NCI-H1417 (cell line): ENCODE measurements at regions not wholly inside any gene's neighbourhood (a gene's known extent, or its start where the extent isn't known, plus 50 kb on each side); places are given as distances from the start of the nearest gene placed in this dataset.
A peak's percentile ranks its signal among the peaks of the same experiment; 100 is the strongest.
"Not testable (repeated sequence)": the region's sequence is repeated elsewhere in the genome, so short reads cannot be mapped to it uniquely, and the experiment has no call there.

Experiments
- DNase-seq, 3 experiments: peaks; one replicate each; lab custom pipeline; 2025; lab: John Stamatoyannopoulos, UW

DNA sequence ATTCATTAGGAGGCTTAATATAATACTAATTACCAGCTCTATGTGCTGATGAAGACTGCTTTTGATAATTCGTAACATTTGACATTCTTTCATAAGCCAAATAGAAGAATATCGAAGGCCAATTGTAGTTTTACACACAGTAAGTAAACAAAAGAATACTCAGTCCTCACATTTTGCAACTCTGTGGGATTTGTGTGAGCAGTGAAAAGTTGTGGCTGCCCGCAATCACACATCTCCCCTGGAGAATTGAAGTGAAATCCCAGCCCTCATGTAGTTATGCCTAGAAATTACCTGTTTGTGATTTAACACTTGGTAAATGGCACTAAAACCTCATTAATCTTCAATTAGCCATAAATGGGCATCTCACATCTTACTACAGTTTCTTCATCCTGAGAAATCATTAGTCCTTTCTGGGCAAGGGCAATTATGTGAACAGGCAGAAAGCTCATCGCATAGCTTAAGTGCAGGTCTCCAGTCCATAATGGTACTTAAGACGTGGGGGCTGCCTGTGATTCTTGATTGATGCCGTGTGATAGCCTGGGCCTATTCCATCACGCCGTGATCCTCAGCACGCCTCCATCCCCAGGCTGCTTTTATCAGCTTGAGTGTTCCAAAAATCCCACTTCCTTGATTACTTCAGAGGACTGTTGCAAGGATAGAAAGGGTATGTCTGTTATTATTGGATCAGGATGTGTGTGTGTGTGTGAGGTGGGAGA lies 97.9 kb upstream of the METTL14 start:
- DNase-seq: peak in 2 of 3 experiments; percentile 40 to 71

DNA sequence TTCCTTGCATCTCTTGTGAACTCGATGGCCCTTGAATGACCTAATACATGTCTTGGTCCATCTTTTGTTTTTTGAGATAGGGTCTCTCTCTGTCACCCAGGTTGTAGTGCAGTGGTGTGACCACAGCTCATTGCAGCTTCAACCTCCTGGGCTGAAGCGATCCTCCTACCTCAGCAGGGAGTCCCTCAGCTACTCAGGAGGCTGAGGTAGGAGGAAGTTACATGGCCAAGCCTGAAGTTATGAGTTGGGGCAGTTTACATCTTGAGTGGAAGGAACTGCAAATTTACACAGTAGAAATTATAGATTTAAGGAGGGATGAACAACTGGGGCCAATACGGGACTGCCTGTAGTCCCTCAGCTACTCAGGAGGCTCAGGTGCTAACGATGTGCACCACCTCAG lies 97.2 kb upstream of the METTL14 start:
- no peak for DNase-seq

GRCh38 chr4:118589471-118590055 lies 95.6 kb upstream of the METTL14 start:
- no peak for DNase-seq

GRCh38 chr4:118591339-118592046 lies 93.7 kb upstream of the METTL14 start:
- peak; percentile 71 to 96 (median 94) for DNase-seq

DNA sequence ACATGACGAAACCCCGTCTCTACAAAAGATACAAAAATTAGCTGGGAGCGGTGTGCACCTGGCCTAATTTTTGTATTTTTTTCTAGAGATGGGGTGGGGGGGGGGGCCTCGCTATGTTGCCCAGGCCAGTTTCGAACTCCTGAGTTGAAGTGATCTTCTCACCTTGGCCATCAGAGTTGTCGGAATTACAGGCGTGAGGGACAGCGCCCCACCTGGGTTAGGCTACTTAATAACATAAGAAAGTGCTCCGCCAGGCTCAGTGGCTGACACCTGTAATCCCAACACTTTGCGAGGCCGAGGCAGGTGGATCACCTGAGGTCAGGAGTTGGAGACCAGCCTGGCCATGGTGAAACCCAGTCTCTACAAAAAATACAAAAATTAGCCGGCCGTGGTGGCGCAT lies 92.9 kb upstream of the METTL14 start:
- not testable (repeated sequence) for DNase-seq

GRCh38 chr4:118595883-118596282 lies 89.3 kb upstream of the METTL14 start:
- DNase-seq: not testable (repeated sequence)

DNA sequence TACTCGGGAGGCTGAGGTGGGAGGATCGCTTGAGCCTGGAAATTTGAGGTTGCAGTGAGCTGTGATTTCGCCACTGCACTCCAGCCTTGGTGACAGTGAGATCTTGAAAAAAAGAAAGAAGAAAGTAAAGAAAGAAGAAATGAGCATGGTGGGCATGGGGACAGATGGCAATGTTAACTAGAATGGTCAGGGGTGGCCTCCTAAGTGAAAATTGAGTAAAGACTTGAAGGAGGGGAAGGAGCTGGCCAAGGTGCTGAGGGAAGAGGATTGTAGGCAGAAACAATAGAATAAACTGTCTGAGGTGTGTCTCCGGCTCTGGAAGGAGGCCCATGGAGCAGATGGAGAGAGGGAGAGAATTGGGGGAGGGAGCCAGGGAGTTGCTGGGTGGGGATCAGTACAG lies 60.1 kb upstream of the METTL14 start:
- DNase-seq: not testable (repeated sequence)

- not testable (repeated sequence) for DNase-seq
These were observed 55.5 kb upstream of the METTL14 start for GRCh38 chr4:118629697-118630096.

DNA sequence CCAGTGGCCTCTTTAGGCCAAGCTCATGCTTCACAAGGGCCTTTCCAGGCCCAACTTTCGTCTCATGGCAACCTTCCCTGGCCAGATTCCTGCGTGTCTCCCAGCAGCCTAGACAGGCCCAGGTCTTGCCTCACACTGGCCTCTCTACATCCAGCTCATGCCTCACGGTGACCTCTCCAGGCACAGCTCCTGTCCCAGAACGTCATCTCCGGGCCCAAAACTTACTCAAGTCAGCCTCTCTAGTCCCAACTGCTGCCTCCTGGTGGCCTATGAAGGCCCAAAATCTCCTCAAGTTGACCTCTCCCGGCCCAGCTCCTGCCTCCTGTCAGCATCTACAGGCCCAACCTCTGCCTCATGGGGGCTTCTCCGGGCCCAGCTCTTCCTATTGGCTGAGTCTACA lies 54.3 kb upstream of the METTL14 start:
- not testable (repeated sequence) for DNase-seq

DNA sequence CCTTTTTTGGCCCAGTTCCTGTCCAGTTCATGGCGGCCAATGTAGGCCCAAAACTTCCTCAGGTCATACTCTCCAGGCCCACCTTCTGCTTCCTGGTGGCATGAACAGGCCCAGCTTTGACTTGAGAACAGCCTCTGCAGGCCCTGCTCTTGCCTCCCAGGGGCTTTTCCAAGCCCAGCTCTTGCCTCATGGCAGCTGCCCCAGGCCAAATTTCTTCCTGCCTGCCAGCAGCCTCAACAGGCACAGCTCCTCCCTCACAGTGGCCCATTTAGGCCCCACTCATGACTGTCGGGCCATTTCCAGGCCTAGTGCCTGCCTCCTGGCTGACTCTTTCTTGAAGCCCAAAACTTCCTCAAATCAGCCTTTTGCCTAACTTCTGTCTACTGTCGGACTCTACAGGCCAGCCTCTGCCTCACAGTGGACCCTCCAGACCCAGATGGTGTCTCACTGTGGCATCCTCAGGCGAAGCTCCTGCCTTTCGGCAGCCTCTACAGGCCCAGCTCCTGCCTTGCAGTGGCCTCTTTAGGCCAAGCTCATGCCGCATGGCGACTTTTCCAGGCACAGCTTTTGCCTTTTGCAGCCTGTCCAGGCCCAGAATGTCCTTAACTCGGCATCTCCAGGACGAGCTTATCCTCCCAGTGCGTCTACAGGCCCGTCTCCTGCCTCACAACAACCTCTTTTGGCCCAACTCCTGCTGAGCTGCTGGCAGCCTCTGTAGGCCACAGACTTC lies 53.7 kb upstream of the METTL14 start:
- not testable (repeated sequence) for DNase-seq

- not testable (repeated sequence) for DNase-seq
These were observed 51.7 kb upstream of the METTL14 start for GRCh38 chr4:118633476-118633875.

DNA sequence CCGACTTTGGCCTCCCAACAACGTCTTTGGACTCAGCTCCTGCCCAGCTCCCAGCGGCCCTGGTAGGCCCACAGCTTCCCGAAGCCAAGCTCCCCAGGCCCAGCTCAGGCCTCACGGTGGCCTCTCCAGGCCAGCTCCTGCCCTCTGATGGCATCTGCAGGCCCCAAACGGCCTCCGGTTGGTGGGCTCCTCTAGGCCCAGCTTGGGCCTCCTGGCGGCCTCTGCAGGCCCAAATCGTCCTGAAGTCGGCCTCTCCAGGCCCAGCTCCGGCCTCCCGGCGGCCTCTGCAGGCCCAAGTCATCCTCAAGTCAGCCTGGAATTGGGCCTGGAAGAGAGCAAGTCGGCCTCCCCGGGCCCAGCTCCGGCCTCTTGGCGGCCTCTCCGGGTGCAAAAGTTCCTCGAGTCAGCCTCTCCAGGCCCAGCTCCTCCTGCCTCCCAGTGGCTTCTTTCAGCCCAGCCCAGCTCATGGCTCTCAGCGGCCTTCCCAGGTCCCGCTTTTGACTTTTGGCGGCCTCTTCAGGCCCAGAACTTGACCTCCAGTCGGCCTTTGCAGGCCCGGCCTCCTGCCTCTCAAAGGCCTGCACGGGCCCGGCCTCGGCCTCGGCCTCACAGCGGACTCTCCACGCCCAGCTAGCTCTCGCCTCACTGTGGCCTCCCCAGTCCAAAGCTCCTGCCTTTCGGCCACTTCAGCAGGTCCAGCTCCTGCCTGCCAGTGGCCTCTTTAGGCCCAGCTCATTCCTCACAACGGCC lies 50.9 kb upstream of the METTL14 start:
- DNase-seq: not testable (repeated sequence)
